Mucosa of gallbladder (tissue), 1 donor: ENCODE measurements at regions not wholly inside any gene's neighbourhood (a gene's known extent, or its start where the extent isn't known, plus 50 kb on each side); places are given as distances from the start of the nearest gene placed in this dataset.

Experiments used
- DNase-seq: peaks from one replicate; pipeline ENCODE4 v3.0.0-alpha.2; 2020; ENCODE audit warnings: low spot score
- donor health status: DM: no; HTN: no; CAD: no.

DNA sequence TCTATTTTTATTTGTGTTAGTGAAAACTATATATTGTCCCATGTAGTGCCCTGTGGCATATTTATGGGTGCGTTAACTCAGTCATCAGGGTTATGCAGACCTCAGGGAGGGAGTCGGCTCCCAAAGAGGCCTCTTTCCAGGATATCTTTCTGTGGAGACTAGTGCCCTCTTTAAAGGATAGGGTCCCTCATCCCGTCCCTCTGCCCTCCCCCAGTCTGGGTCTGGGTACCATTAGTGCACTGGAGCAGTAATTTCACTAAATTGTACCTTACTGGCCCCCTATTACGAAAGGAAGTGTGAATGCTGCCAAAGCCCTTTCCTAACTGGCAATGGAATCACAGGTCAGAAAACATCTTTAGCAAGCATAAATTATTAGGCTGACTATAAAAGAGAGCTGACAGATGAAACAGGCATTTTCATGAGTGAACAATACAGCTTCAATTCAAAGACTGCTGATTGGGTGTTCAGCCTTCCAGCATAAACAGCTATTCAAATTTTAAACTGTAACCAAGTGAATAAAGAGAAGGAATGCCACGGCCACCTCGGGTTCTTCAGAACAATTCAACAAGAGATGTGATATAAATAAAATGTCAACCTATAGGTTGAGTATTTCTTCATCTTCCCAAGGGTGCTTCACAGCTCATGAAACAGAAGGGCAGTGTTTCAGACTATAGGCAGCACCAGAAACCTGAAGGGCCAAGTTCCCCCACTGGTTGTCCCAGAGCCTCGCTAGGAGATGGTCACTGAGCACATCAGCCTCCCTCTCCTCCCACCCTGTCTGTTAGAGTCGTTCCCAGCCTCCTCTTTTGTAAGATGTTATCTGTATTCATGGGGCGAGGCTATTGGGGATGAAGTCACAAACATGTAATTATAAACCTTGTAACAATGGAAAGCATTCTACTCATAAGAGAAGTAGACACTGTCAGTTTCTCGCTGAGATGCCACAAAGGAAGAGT is 318.7 kb downstream of the TMEM161B start:
- no peak for DNase-seq

DNA sequence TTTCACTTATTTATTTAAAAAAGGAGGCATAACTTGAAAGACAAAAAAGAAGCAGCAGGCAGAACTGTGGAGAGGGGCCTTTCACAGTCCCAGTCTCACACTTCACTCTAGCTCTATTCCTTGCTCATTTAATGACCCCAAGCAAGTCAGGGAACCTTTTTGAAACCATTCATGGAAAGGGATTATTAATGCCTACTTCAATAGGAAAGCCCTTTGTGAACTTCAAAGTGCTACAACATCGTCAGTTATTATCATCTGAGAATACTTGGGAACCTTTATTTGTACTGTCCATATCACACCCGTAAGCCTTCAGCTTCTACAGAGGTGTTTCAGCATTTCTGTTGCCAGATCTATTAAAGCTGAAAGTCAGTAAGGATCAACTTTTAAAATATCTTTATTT is 320.2 kb downstream of the TMEM161B start:
- no peak for DNase-seq

DNA sequence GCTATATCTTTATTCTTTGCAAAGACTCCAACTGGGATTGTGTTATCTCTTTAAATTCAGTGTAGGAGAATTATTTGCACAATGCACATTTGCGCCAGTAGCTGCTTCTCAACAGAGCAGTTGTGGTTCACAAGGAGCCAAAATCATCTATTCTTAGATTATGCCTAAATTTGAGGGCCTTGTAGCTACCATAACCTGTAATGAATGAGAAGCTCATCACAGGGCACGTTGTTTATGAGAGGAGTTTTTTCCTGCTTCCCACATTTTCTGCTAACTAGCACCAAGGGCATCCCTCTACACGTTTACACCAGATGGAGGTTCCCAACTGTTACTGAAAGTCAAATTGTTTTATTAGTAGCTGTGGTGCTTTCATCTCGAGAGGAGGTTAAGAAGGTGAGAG is 322.4 kb downstream of the TMEM161B start:
- DNase-seq = no peak

DNA sequence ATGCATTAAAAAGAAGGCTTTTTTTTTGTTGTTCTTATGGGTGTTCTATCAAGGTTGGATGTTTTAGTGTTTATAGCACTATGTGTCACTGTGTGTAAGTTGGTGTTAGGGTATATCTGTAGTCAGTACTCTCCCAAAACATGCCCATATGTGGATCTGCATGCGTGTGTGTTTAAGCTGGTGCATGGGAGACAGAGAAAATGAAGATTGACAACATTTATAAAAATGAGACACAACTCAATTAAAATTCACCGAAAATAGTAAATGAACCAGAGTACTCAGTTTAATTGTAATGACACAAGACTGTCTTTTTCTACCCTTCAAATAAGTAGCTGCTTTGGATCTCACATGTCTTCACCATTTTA is 323.4 kb downstream of the TMEM161B start:
- DNase-seq = no peak

DNA sequence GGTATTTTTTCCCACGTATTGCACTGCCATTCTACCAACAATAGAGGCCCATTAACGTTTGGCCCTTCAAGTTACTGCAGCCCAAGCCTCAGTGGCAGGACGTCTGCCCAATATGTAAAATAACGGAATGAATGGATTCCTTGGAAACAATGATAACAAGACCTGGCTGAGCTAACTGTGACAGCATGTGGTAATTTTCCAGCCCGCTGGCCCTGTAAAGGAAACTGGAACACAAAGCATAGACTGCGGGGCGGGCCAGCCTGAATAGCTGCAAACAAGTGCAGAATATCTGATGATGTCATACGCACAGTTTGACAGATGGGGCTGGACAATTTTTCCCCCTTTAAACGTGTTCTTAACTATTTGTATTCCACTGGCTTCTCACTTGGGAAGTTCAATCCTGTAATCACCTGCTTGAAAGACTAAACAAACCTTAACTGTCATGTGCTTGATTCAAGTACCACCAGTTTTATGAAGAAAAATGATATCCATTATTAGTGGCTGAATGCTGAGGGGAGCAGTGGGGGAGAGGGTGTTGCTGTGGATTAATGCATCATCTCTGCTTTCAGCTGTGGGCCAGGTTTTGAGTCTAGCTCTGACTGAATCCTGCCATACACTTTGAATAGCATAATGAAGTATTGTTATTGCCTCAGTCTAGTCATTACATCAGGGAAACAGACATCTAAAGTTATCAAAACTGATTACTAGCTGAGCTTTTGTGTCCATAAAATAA is 323.9 kb downstream of the TMEM161B start:
- DNase-seq = peak; percentile 10

DNA sequence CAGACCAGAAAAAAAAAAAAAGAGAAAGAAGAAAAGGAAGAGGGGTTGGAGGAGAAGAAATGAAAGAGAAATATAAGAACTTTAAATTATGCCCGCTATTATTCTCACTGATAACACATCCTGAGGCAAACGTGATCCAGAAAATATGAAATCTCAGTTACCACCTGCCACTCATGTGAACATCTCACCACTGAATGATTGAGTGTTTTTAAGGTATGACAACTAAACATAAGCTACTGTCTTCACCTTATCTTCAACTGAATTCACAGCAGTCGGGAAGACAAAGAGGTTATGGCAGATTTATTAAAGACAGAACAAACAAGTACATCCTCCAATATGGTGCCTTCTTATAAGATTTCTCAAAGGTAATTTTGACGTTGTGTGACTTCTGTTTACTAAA is 327.9 kb downstream of the TMEM161B start:
- no peak for DNase-seq

DNA sequence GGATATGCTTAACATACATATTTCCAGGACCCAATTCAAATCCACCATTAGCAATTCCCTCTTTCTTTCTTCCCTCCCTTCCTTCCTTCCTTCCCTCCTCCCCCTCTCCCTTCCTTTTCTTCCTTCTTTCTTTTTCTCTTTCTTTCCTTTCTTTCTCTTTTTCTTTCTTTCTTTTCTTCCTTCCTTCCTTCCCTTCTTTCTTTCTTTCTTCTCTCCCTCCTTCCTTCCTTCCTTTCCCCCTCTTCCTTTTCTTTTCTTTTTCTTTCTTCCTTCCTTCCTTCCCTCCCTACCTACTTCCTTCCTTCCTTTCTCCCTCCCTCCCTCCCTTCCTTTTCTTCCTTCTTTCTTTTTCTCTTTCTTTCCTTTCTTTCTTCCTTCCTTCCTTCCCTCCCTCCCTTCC is 332.0 kb downstream of the TMEM161B start:
- DNase-seq = no peak

DNA sequence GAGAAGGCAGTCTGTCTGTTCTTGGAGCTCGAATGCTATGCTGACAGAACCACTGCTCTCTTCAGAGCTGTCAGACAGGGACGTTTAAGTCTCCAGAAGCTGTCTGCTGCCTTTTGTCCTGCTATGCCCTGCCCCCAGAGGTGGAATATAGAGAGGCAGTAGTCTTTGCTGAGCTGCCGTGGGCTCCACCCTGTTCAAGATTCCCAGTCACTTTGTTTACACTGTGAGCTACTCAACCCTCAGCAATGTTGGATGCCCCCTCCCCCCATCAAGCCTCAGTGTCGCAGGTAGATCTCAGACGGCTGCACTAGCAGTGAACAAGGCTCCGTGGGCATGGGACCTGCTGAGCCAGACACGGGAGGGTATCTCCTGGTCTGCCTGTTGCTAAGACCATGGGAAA is 344.2 kb downstream of the TMEM161B start:
- no peak for DNase-seq

DNA sequence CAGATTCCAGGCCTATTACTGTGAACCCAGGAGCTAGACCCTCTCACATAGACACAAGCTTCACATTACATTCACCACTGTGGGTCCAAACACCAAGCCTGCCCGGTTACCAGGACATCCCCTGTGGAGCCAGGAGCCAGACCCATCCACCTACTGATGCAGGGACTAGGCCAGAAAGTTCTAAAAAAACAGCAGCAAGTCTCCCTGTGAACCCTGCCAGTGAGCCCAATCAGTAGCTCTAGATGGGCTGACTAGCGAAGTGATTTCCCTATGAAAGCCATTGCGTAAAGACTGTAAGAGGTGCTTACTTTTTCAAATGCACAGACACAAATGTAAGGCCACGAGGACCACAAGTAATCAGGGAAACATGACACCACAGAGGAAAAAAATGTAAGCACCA is 352.3 kb downstream of the TMEM161B start:
- DNase-seq = no peak

DNA sequence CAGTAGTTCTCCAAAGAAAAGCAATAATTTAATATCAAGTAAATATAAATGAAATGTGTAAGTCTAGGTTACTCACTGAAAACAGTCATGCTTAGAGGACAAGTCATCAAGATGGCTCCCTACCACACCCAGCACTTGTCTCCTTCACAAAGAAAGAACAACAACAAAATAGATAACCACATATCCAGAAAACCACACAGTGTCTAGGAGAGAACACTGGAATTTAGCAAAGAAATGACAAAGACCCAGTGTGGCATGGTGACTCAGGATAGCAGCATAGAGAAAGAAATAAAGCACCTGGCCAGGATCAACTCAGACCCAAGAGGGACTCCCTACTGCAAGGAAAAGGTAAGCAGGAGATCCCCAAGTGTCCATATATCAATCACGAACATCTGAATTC is 356.2 kb downstream of the TMEM161B start:
- DNase-seq = no peak

DNA sequence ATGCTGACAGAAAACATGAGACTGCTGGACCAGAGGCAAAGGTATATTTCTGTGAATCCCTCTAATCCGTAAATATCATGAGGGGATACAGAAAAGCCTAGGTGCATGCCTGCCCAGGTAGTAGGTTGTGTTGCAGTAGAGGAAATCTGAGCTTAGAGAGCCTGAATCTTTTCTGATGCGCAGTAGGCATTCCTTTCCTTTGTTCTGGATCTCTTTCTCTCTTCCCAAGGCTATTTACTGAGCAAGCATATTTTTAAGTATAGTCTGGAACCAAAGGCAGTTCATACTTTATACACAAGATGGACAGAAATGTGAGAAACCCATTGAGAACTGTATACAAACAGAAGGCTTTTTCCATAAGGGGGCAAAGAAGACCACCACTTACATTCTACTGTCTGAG is 359.3 kb downstream of the TMEM161B start:
- no peak for DNase-seq

DNA sequence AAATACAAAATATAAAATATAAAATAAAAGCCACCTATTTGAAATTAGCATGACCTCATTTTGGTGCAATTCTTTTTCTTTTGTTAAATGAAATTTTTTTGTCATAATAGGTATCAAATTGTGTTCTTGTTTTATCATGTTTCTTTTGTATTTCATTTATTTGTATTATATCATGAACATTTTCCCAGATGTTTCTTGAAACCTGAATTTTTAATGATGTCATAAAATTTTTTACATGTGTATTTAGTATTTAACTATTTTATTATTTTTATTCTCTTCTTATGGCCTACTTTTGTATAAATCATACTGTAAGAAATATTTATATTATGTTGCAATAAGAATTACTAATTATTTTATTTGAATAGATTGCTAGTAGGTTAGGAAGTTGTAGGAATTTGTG is 361.7 kb downstream of the TMEM161B start:
- DNase-seq = no peak

DNA sequence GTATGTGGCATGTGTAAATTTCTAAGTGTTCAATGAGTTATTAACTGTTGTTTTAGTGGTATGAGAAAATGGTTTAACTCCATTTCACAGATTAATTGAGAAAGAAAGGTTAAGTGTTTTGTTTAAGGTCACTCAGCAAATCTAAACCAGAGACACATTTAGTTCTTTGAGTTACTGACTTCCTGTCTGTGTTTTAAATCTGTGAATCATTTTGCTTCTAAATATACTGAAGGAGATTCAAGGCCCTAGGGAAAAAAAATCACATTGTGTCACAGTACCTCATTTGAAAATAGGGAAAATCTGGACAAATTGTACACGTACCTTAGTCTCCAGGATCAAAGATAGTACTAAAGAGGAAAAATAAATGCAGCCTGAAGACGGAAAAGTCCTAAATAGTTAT is 368.2 kb downstream of the TMEM161B start:
- no peak for DNase-seq

DNA sequence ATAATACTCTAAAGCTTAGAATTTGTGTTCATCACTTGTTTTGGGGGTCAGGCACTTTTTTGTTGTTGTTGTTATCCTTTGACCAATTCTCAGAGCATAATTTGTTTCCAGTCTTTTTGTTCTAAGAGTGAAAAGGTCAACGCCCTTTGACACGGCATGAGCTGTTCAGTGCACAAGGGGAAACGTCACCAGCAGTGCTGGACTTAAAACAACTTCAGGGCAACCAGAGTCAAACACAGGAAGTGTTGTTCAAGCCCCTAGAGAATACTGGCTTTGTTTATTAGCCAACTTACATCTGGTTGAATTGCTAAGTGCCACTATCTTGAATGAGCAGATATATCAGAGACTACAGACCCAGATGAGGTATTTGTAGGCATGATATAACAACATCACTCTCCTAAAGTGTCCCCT is 368.9 kb downstream of the TMEM161B start:
- no peak for DNase-seq

DNA sequence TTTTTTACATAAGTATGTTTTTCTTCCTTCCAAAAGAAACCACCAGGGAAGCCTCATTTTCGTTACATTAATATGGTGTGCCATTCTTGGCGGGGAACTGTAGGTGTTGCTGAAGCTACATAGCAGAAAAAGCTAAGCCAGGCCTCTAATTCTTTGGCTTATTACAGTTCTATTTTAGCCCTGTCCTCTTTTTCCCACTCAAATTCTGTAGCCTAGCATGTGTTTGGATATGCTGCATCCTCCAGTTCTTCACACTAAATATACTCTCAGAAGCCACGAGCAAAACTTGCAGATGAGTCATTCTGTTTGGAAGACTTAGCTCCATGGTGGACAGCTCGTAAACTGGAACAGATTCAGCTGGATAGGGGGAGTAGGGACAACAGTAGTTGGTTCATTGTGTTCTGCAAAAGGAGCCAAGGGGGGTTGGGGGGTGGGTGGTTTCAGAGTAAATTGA is 369.4 kb downstream of the TMEM161B start:
- no peak for DNase-seq

DNA sequence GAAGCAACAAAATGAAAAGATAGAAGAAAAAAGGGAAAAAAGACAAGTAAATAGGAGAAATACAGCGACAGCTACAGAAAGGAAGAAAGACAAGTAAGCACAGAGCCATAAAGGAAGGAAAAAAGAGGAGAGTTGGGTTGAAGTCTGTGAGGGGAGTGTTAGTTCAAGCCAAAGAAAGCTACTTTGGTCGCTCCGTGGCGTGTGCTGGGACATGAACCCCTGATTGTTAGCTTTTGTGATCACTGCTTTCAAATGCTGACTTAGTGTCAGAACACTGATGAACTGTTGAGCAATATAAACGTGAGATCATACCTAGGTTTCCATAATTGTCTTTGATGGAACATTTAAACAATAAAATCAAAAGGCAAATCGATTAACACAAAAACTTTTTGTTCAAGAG is 370.1 kb downstream of the TMEM161B start:
- DNase-seq = no peak

DNA sequence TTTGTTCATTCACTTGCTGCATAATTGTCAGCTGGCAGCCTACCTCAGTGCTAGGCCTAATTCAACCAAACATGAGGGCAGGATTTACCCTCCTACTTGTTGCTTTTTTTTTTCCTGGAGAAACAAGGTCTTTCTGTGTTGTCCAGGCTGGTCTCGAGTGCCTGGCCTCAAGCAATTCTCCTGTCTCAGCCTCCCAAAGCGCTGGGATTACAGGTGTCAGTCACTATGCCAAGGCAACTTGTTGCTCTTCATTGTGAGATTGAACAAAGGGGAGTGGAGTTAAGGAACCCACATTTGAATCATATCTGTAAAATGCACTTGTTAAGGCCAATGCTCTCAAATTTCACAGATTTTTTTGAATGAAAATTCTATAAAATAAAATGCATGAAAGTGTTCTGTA is 380.5 kb downstream of the TMEM161B start:
- no peak for DNase-seq

DNA sequence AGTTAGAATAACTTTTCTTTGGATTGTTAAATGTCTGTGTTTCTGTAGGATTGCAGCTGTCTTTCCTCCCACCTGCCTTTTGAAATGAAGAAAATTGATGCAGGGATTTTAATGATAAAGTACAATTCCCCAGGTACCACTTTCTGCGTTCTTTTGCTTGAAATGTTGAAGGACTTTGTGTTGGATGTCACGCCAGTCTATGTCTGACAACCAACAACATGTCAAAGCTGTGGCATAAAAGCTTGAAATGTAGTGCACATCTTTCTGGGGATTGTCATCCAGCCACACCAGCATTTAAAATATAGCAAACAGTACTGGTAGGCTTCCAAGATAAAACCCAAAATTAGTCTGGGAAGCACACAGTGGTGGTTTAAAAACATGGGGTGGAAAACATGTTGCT is 381.4 kb downstream of the TMEM161B start:
- DNase-seq = no peak

DNA sequence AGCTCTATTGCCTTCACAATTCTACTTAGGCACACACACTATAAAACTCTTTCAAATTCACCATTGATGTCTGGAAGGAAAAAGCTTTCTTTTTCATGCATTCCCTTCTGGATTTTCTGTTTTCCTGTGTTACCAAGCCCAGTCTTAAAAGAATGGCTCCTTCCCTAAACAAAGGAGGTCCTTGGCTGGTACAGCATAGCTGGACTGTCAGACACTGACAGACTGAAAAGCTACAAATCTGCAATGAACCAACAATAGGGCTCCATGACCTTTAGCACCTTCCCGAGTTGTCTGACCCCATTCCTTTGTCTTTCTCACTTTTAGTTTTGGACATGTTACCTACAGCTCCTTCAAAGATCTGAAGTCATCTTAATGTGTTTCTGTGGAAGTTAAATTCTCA is 382.5 kb downstream of the TMEM161B start:
- DNase-seq = no peak

DNA sequence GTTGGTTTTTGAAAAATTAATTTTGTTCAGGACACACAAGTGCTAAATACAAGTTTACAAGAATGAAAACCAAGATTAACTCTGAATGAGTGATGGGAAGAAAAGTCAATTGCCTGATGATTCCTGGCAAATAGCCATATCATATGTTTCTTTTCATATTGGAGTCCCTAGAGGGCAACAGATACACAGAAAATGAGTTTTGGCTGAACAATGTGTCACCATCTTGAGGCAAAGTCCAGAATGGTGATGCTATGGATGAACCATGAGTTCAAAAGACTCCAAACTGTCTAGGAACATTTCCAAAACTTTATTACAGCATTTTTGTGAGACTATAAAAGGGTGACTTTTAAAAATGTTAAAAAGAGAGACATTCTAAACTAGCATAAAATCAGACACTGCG is 382.9 kb downstream of the TMEM161B start:
- DNase-seq = no peak

DNA sequence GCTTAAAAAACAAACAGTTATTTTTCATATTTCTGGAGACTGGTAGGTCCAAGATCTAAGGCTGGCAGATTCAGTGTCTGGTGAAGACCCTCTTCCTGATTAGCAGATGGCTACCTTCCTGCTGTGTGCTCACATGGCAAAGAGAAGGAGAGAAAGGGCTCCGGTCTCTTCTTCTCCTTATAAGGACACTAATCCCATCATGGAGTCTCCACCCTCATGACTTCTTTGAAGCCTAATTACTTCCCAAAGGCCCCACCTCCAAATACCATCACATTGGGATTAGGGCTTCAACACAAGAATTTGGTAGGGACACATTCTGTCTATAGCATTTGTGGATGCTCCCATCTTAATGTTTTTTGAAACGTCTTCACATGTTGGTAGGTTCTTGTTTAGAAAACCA is 391.1 kb downstream of the TMEM161B start:
- no peak for DNase-seq

DNA sequence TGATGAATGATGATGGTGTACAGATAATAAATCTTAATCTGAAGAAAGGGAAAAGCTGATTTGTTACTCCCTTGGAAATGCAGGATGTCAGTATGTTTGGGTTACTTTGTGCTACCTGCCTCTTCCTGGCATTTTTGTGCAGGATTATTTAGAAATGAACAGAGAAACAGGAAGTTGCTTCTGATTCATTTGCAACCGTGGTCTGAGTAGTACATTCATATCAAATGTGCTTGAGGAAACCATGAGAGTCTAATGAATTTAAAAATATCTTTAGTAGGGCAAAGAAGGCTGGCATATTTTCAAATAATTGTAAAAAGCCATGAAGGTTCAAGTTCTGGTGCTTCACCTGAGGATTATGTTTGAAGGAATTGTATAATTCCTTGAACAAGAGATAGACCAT is 391.6 kb downstream of the TMEM161B start:
- DNase-seq = no peak

DNA sequence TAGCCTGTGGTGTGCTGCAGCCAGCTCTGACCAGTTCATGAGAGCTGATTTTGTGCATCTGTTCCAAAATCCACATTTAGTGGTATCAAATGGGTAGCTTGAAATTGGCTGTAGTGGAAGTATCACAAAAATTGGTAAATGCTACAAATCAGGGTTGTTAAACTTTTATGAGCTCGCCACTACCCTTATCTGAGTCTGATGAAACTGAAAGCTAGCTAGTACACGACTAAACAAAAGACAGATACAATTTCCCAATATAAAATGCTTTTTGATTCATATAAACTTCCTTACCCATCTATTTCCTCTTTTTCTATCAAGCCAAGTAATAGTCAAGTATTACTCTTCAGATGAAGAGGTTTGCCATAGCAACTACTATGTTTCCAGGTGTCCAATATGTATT is 392.0 kb downstream of the TMEM161B start:
- no peak for DNase-seq
